ENCODE measurements at regions not wholly inside any gene's neighbourhood (a gene's known extent, or its start where the extent isn't known, plus 50 kb on each side); places are given as distances from the start of the nearest gene placed in this dataset.
A peak's percentile ranks its signal among the peaks of the same experiment; 100 is the strongest.

- DNase-seq = peak in 34 of 35 experiments; percentile 29 to 75 (median 49)
- Histone ChIP-seq H3K27ac (ENCODE audit: low read length) (peak overlapping the region; percentile 90), H3K4me1 (ENCODE audit: control insufficient read depth in 1 of 2, extremely low read depth in 1 of 2, insufficient read depth in 2 of 2, low read length in 2 of 2) (peaks cover 3 to 16% of the 10 kb centered on the region in 2 experiments), H3K27me3 (replicated peaks in 1 of 2; ENCODE audit: control insufficient read depth in 2 of 2, extremely low read depth in 1 of 2, insufficient read depth in 2 of 2, low read length in 1 of 2) (no peaks in the 10 kb centered on the region), H3K4me3 (ENCODE audit: control insufficient read depth in 1 of 2, extremely low read depth in 1 of 2, low read length in 1 of 2) (peak overlapping the region; percentile 66 to 74), H3K9me3 (no peaks in the 10 kb centered on the region), H3K36me3 (ENCODE audit: control insufficient read depth in 2 of 2, extremely low read depth in 1 of 2, insufficient read depth in 1 of 2, low read length in 1 of 2) (no peaks in the 10 kb centered on the region)
- ATAC-seq (replicated peaks in 1 of 4) = peak in 3 of 4 experiments; percentile 26 to 49 (median 47)
- peaks cover 13% of the 10 kb centered on the region for H3K36me3 Mint-ChIP-seq
- H3K4me3 Mint-ChIP-seq = peak overlapping the region; percentile 87 to 91 (median 90)
- no peaks in the 10 kb centered on the region for H3K27me3 Mint-ChIP-seq
- POLR2A ChIA-PET = interaction anchor here (0.5 to 1.5 kb wide), 22 partner anchors 8 to 1862 kb away, joined by 3 to 11 read pairs (median 4); partner anchors contain the start of genes BTAF1 (in 1 of the 2), EXOC6 (in 1 of the 2), IFIT1 (in 1 of the 2) and IFIT2 (in 1 of the 2)
- H3K4me1 Mint-ChIP-seq = peaks cover 55 to 59% (median 59%) of the 10 kb centered on the region in 3 donors
- H3K27ac Mint-ChIP-seq = peak overlapping the region; percentile 93 to 94
- peaks cover 0 to 14% (median 7%) of the 10 kb centered on the region in 3 donors for H3K9me3 Mint-ChIP-seq
- WGBS (ENCODE audit: insufficient coverage) = 20% methylated on average over 24 of the region's 38 CpGs
- CTCF ChIA-PET = interaction anchor here (0.6 to 2.8 kb wide), 10 partner anchors 35 to 1128 kb away, joined by 3 to 9 read pairs (median 4); partner anchors contain the start of gene PCGF5 (in 1 of the 2)
These were observed 56.5 kb upstream of the PCGF5 start for GRCh38 chr10:91163869-91164474.

DNA sequence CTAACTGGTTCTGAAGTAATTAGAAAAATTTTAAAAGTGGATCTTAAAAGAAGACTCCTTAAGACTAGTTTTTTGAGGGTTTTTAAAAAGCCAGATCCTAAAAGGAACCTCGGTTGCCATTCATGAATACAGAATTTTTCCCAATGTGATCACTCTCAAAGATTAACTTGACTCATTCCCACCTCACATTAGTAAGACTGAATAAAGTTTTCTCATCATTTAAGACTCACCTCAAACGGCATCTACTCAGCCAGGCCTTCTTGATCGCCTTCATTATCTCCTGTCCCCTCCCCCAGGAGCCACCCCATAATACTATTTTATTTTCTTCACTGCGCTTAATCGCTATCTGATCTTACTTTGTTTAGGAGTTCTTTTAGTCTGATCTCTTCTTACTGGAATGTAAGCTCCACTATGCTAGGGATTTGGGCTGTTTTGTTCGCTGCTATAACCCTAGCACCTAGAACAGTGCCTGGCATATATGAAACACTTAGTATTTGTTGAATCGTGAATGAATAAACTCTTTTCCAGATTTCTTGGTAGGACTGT is 55.9 kb upstream of the PCGF5 start:
- no peaks in the 10 kb centered on the region for H3K9me3 ChIP-seq
- peak in 1 of 35 experiments; percentile 13 for DNase-seq
- ChIA-PET CTCF (interaction anchor here (0.6 to 1.7 kb wide), 3 partner anchors 36 to 130 kb away, joined by 3 to 9 read pairs (median 3); no protein-coding TSS in a partner anchor), POLR2A (interaction anchor here (0.6 to 1.4 kb wide), 4 partner anchors 34 to 759 kb away, joined by 3 to 11 read pairs (median 6); partner anchors contain the start of genes BTAF1 (in 1 of the 2) and PCGF5 (in 1 of the 2))
- peaks cover 57 to 60% (median 59%) of the 10 kb centered on the region in 3 donors for H3K4me1 Mint-ChIP-seq
- peak overlapping the region; percentile 90 for H3K27ac ChIP-seq (ENCODE audit: low read length)
- no peaks in the 10 kb centered on the region for H3K27me3 ChIP-seq (replicated peaks in 1 of 2; ENCODE audit: control insufficient read depth in 2 of 2, extremely low read depth in 1 of 2, insufficient read depth in 2 of 2, low read length in 1 of 2)
- H3K27ac Mint-ChIP-seq = peak overlapping the region; percentile 93 to 94
- WGBS (ENCODE audit: insufficient coverage) = 100% methylated on average over 2 of the region's 7 CpGs
- peak overlapping the region; percentile 87 to 91 (median 90) for H3K4me3 Mint-ChIP-seq
- peaks cover under 1 to 20% (median 11%) of the 10 kb centered on the region in 3 donors for H3K9me3 Mint-ChIP-seq
- peaks cover 16% of the 10 kb centered on the region for H3K36me3 Mint-ChIP-seq
- peak overlapping the region in 1 of 2 donors; percentile 66 for H3K4me3 ChIP-seq (ENCODE audit: control insufficient read depth in 1 of 2, extremely low read depth in 1 of 2, low read length in 1 of 2)
- peaks cover 3 to 16% of the 10 kb centered on the region in 2 experiments for H3K4me1 ChIP-seq (ENCODE audit: control insufficient read depth in 1 of 2, extremely low read depth in 1 of 2, insufficient read depth in 2 of 2, low read length in 2 of 2)
- H3K36me3 ChIP-seq (ENCODE audit: control insufficient read depth in 2 of 2, extremely low read depth in 1 of 2, insufficient read depth in 1 of 2, low read length in 1 of 2) = no peaks in the 10 kb centered on the region
- no peaks in the 10 kb centered on the region for H3K27me3 Mint-ChIP-seq
- ATAC-seq (replicated peaks in 1 of 4) = no peak

DNA sequence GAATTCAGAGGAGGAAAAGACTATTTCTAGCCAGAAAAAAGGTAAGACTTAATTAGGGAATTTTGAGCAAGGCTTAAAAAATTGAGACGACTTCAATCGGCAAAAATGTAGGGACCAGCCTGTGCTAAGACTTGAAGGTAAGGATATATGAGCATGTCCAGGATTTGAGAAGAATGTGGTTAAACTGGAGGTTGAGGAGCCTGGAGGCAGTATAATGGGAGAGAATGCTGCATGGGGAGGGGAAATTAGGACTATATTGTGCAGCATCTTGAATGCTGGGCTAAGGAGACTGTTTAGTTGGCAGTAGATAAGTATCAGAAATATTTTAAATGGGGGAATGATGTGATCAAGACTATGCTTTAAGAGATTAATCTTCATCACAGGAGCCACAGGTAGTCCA is 53.1 kb upstream of the PCGF5 start:
- ChIA-PET POLR2A (interaction anchor here in 1 of 2 donors (0.6 kb wide), 1 partner anchor 28 kb away, joined by 3 read pairs; no protein-coding TSS in a partner anchor), CTCF (interaction anchor here in 1 of 2 donors (0.7 kb wide), 1 partner anchor 15 kb away, joined by 3 read pairs; no protein-coding TSS in a partner anchor)
- Histone ChIP-seq H3K27me3 (replicated peaks in 1 of 2; ENCODE audit: control insufficient read depth in 2 of 2, extremely low read depth in 1 of 2, insufficient read depth in 2 of 2, low read length in 1 of 2) (no peaks in the 10 kb centered on the region), H3K36me3 (ENCODE audit: control insufficient read depth in 2 of 2, extremely low read depth in 1 of 2, insufficient read depth in 1 of 2, low read length in 1 of 2) (no peaks in the 10 kb centered on the region), H3K27ac (ENCODE audit: low read length) (no peak overlapping the region), H3K4me1 (ENCODE audit: control insufficient read depth in 1 of 2, extremely low read depth in 1 of 2, insufficient read depth in 2 of 2, low read length in 2 of 2) (peaks cover 3 to 7% of the 10 kb centered on the region in 2 experiments), H3K9me3 (no peaks in the 10 kb centered on the region), H3K4me3 (ENCODE audit: control insufficient read depth in 1 of 2, extremely low read depth in 1 of 2, low read length in 1 of 2) (no peak overlapping the region)
- H3K27ac Mint-ChIP-seq = peak overlapping the region; percentile 1 to 34
- H3K36me3 Mint-ChIP-seq = peaks cover 35% of the 10 kb centered on the region
- H3K9me3 Mint-ChIP-seq = peaks cover 4 to 36% (median 18%) of the 10 kb centered on the region in 3 donors
- DNase-seq (no peak), ATAC-seq (replicated peaks in 1 of 4) (no peak)
- H3K27me3 Mint-ChIP-seq = no peaks in the 10 kb centered on the region
- no peak overlapping the region for H3K4me3 Mint-ChIP-seq
- 100% methylated on average over 2 of the region's 2 CpGs for WGBS (ENCODE audit: insufficient coverage)
- H3K4me1 Mint-ChIP-seq = peaks cover 66 to 70% (median 66%) of the 10 kb centered on the region in 3 donors

- peaks cover 56% of the 10 kb centered on the region for H3K36me3 Mint-ChIP-seq
- H3K9me3 Mint-ChIP-seq = peaks cover 4 to 41% (median 21%) of the 10 kb centered on the region in 3 donors
- H3K27ac Mint-ChIP-seq = peak overlapping the region in 1 of 2 donors; percentile 32
- H3K27me3 Mint-ChIP-seq = no peaks in the 10 kb centered on the region
- Histone ChIP-seq H3K9me3 (peaks cover 3% of the 10 kb centered on the region), H3K4me1 (ENCODE audit: control insufficient read depth in 1 of 2, extremely low read depth in 1 of 2, insufficient read depth in 2 of 2, low read length in 2 of 2) (no peaks in the 10 kb centered on the region), H3K36me3 (ENCODE audit: control insufficient read depth in 2 of 2, extremely low read depth in 1 of 2, insufficient read depth in 1 of 2, low read length in 1 of 2) (peaks cover 0 to 3% of the 10 kb centered on the region in 2 donors), H3K4me3 (ENCODE audit: control insufficient read depth in 1 of 2, extremely low read depth in 1 of 2, low read length in 1 of 2) (no peak overlapping the region), H3K27ac (ENCODE audit: low read length) (no peak overlapping the region), H3K27me3 (replicated peaks in 1 of 2; ENCODE audit: control insufficient read depth in 2 of 2, extremely low read depth in 1 of 2, insufficient read depth in 2 of 2, low read length in 1 of 2) (no peaks in the 10 kb centered on the region)
- DNase-seq (no peak), ATAC-seq (replicated peaks in 1 of 4) (no peak)
- peaks cover 53 to 73% (median 68%) of the 10 kb centered on the region in 3 donors for H3K4me1 Mint-ChIP-seq
- ChIA-PET CTCF (no interaction called here), POLR2A (interaction anchor here in 1 of 2 donors (0.5 kb wide), 1 partner anchor 680 kb away, joined by 5 read pairs; no protein-coding TSS in a partner anchor)
- no peak overlapping the region for H3K4me3 Mint-ChIP-seq
- WGBS (ENCODE audit: insufficient coverage) = no CpG with 5 or more reads among the region's 1 CpG
These were observed 50.0 kb upstream of the PCGF5 start for GRCh38 chr10:91170418-91170817.
